IMR-90 (cell line): ENCODE measurements at regions not wholly inside any gene's neighbourhood (a gene's known extent, or its start where the extent isn't known, plus 50 kb on each side); places are given as distances from the start of the nearest gene placed in this dataset.

Source experiments
- ATAC-seq: fragments of 200-7000 bp; cut with Tn5 transposase; 2 replicates; pipeline ENCODE4 v1.9.1; 2020; ENCODE audit warnings: low read depth, mild to moderate bottlenecking, moderate library complexity
- BruUV-seq: library from RNA; stranded (reverse); fragments of 400-500 nt; replicated peaks from 2 replicates; lab custom pipeline; 2021; lab: Mats Ljungman, UMichigan
- CTCF ChIA-PET: fragments of 300-600 bp; formaldehyde crosslinking; extraction: SDS; loops from one replicate; lab custom pipeline; 2021; ENCODE audit warnings: antibody characterized with exemption; lab: Yijun Ruan, JAX
- POLR2A ChIA-PET: fragments of 300-600 bp; sonication (Branson Sonifier 250); formaldehyde crosslinking; loops from one replicate; lab custom pipeline; 2022; ENCODE audit warnings: antibody characterized with exemption; ENCODE audit not compliant: unreplicated experiment; lab: Charles Lee
- DNase-seq: peaks from one replicate; pipeline ENCODE4 v3.0.0; 2013
- H2AFZ ChIP-seq: replicated peaks from 2 replicates; pipeline ENCODE3; 2013; ENCODE audit warnings: low read length, mild to moderate bottlenecking; ENCODE audit not compliant: poor library complexity
- H2AK5ac ChIP-seq: 2 replicates; pipeline ENCODE4 v1.6.1; 2013; ENCODE audit warnings: low read depth, low read length, inconsistent platforms
- H2AK9ac ChIP-seq: replicated peaks from 2 replicates; pipeline ENCODE3; 2013; ENCODE audit warnings: mild to moderate bottlenecking, low read depth, low read length, moderate library complexity; ENCODE audit not compliant: poor library complexity
- H2BK120ac ChIP-seq: 2 replicates; pipeline ENCODE4 v1.6.1; 2013; ENCODE audit warnings: low read depth, low read length, inconsistent platforms
- H2BK15ac ChIP-seq: 3 replicates; pipeline ENCODE4 v1.6.1; 2013; ENCODE audit warnings: low read depth, low read length, inconsistent platforms
- H2BK20ac ChIP-seq: 2 replicates; pipeline ENCODE4 v1.6.1; 2013; ENCODE audit warnings: low read depth, mild to moderate bottlenecking, inconsistent platforms, low read length, moderate library complexity
- H2BK5ac ChIP-seq: 2 replicates; pipeline ENCODE4 v1.6.1; 2013; ENCODE audit warnings: mild to moderate bottlenecking, low read depth, low read length, inconsistent platforms; ENCODE audit not compliant: poor library complexity, severe bottlenecking
- H3K14ac ChIP-seq: replicated peaks from 2 replicates; pipeline ENCODE4 v1.6.1; 2013; ENCODE audit warnings: low read depth, low read length, inconsistent platforms
- H3K18ac ChIP-seq: 2 replicates; pipeline ENCODE4 v1.6.1; 2013; ENCODE audit warnings: low read depth, low read length, control low read depth
- H3K23ac ChIP-seq: 2 replicates; pipeline ENCODE4 v1.6.1; 2013; ENCODE audit warnings: low read depth, low read length, inconsistent platforms
- H3K27ac ChIP-seq: 2 replicates; pipeline ENCODE4 v1.5.1; 2013; ENCODE audit warnings: mild to moderate bottlenecking, control low read depth, low read length; ENCODE audit not compliant: insufficient read depth
- H3K27me3 ChIP-seq: 2 replicates; pipeline ENCODE4 v1.6.1; 2013; ENCODE audit warnings: low read length; ENCODE audit not compliant: control insufficient read depth, insufficient read depth
- H3K36me3 ChIP-seq: 2 replicates; pipeline ENCODE4 v1.6.1; 2013; ENCODE audit warnings: low read length, mixed read lengths; ENCODE audit not compliant: control insufficient read depth, insufficient read depth
- H3K4ac ChIP-seq: 2 replicates; pipeline ENCODE4 v1.6.1; 2013; ENCODE audit warnings: low read depth, low read length, inconsistent platforms
- H3K4me1 ChIP-seq: 2 replicates; pipeline ENCODE4 v1.6.1; 2013; ENCODE audit warnings: low read length, mixed read lengths; ENCODE audit not compliant: control insufficient read depth, insufficient read depth
- H3K4me2 ChIP-seq: 2 replicates; pipeline ENCODE4 v1.6.1; 2013; ENCODE audit warnings: low read depth, mild to moderate bottlenecking, control low read depth, low read length, moderate library complexity
- H3K4me3 ChIP-seq: 2 replicates; pipeline ENCODE4 v1.5.1; 2013; ENCODE audit warnings: low read depth, mild to moderate bottlenecking, control low read depth, low read length, moderate library complexity; ENCODE audit not compliant: insufficient read depth
- H3K56ac ChIP-seq: 2 replicates; pipeline ENCODE4 v1.6.1; 2013; ENCODE audit warnings: low read length, inconsistent platforms; ENCODE audit not compliant: insufficient read depth; ENCODE audit errors: extremely low read depth
- H3K79me1 ChIP-seq, 2 experiments: 2 replicates each; pipeline ENCODE4 v1.6.1; 2013; ENCODE audit warnings: low read length in 2 of 2, inconsistent platforms in 1 of 2, low read depth in 1 of 2
- H3K9ac ChIP-seq: 2 replicates; pipeline ENCODE4 v1.6.1; 2013; ENCODE audit warnings: low read depth, low read length, control low read depth
- H3K9me1 ChIP-seq: 2 replicates; pipeline ENCODE4 v1.6.1; 2013; ENCODE audit warnings: low read length, inconsistent platforms; ENCODE audit not compliant: insufficient read depth
- H3K9me3 ChIP-seq: 2 replicates; pipeline ENCODE4 v1.6.1; 2013; ENCODE audit warnings: low read length; ENCODE audit not compliant: control insufficient read depth, insufficient read depth
- H4K20me1 ChIP-seq: 2 replicates; pipeline ENCODE4 v1.6.1; 2013; ENCODE audit warnings: low read length, inconsistent platforms; ENCODE audit not compliant: insufficient read depth
- H4K5ac ChIP-seq: 2 replicates; pipeline ENCODE4 v1.6.1; 2013; ENCODE audit warnings: mild to moderate bottlenecking, low read depth, low read length, control low read depth
- H4K8ac ChIP-seq, 2 experiments: 2 replicates each; pipeline ENCODE4 v1.6.1; 2013; ENCODE audit warnings: low read depth in 2 of 2, low read length in 2 of 2, control low read depth in 1 of 2, inconsistent platforms in 1 of 2
- H4K91ac ChIP-seq: 2 replicates; pipeline ENCODE4 v1.6.1; 2013; ENCODE audit warnings: low read depth, low read length, inconsistent platforms; ENCODE audit not compliant: insufficient read depth
- FOS ChIP-seq: fragments of 150-350 bp; IDR thresholded peaks from 2 replicates; pipeline ENCODE4 v1.6.1; 2016; ENCODE audit warnings: low read depth, low read length
- MAFK ChIP-seq: IDR thresholded peaks from 2 replicates; pipeline ENCODE4 v1.6.1; 2012; ENCODE audit warnings: low read depth, low read length, improper control_type of control experiment
- MXI1 ChIP-seq: IDR thresholded peaks from 2 replicates; pipeline ENCODE4 v1.6.1; 2012; ENCODE audit warnings: low read depth, mild to moderate bottlenecking, low read length, moderate library complexity, borderline replicate concordance
- SMC3 ChIP-seq: fragments of 150-350 bp; IDR thresholded peaks from 2 replicates; pipeline ENCODE4 v1.6.1; 2016; ENCODE audit warnings: low read depth, mild to moderate bottlenecking, antibody characterized with exemption, low read length, moderate library complexity
- USF2 ChIP-seq: fragments of 150-350 bp; IDR thresholded peaks from 2 replicates; pipeline ENCODE4 v1.6.1; 2017; ENCODE audit warnings: mild to moderate bottlenecking, antibody characterized with exemption, low read length, low read depth
- WGBS, 2 experiments: methylation state at CpG; one replicate each; pipeline versions ENCODE4 v1.1.5 to v1.1.7; 2013; ENCODE audit warnings: missing lambda C conversion rate in 2 of 2; ENCODE audit not compliant: insufficient read length in 1 of 2; ENCODE audit errors: extremely low coverage in 2 of 2; 5-methylcytosine and 5-hydroxymethylcytosine counted together
- dilution Hi-C: fragments of 300-500 bp; cut with HindIII; formaldehyde crosslinking; loops from one replicate; pipeline ENCODE4 v1.14.3; 2018; ENCODE audit warnings: low sequenced_read_pairs; ENCODE audit not compliant: unreplicated experiment
- in situ Hi-C: fragments of 300-500 bp; cut with MboI; formaldehyde crosslinking; loops from 3 replicates; pipeline ENCODE4 v1.14.3; 2019; ENCODE audit warnings: low sequenced_read_pairs, inconsistent platforms, mixed read lengths
- intact Hi-C: fragments of 100-400 bp; cut with micrococcal nuclease; formaldehyde crosslinking; loops from 2 replicates; pipeline ENCODE4 v1.10.0; 2022
- TF ChIP-seq, protein P1 (sequence below): fragments of 150-350 bp; IDR thresholded peaks from 2 replicates; pipeline ENCODE4 v1.6.1; 2016; ENCODE audit warnings: low read depth, mild to moderate bottlenecking, low read length, moderate library complexity, borderline replicate concordance
- TF ChIP-seq, protein P2 (sequence below): conservative IDR thresholded peaks from 2 replicates; pipeline ENCODE4 v1.5.1; 2012; ENCODE audit warnings: mild to moderate bottlenecking, low read depth, low read length, improper control_type of control experiment

- Histone ChIP-seq H3K9me1 (0 out of 2 replicates have a peak, but pooled peaks cover 4% of the 10 kb centered on the region), H3K23ac (no peak overlapping the region), H2AK9ac (no peak overlapping the region), H4K91ac (no peak overlapping the region), H3K27ac (no peak overlapping the region), H3K18ac (no peak overlapping the region), H2AFZ (no peak overlapping the region), H3K36me3 (no peaks in the 10 kb centered on the region), H2BK15ac (no peak overlapping the region), H2AK5ac (no peak overlapping the region), H3K9me3 (no peaks in the 10 kb centered on the region), H3K4me2 (no peak overlapping the region), H2BK120ac (no peak overlapping the region), H3K27me3 (no peaks in the 10 kb centered on the region), H3K9ac (no peak overlapping the region), H3K4ac (no peak overlapping the region), H3K4me1 (peaks cover 3% of the 10 kb centered on the region; the same call in 1 of the 2 replicates), H3K14ac (no peak overlapping the region), H4K5ac (no peak overlapping the region), H2BK20ac (no peak overlapping the region), H4K8ac (no peak overlapping the region), H3K79me1 (no peaks in the 10 kb centered on the region), H4K20me1 (no peaks in the 10 kb centered on the region), H2BK5ac (no peak overlapping the region), H3K4me3 (no peak overlapping the region), H3K56ac (no peak overlapping the region)
- ChIA-PET POLR2A (no interaction called here), CTCF (no interaction called here)
- intact Hi-C loops: no loop called here
- BruUV-seq: no TSS peak
- dilution Hi-C loops: no loop called here
- DNase-seq (no peak), ATAC-seq (no peak)
- TF ChIP-seq, protein P1, sequence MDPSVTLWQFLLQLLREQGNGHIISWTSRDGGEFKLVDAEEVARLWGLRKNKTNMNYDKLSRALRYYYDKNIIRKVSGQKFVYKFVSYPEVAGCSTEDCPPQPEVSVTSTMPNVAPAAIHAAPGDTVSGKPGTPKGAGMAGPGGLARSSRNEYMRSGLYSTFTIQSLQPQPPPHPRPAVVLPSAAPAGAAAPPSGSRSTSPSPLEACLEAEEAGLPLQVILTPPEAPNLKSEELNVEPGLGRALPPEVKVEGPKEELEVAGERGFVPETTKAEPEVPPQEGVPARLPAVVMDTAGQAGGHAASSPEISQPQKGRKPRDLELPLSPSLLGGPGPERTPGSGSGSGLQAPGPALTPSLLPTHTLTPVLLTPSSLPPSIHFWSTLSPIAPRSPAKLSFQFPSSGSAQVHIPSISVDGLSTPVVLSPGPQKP: no peak
- TF ChIP-seq, protein P2, sequence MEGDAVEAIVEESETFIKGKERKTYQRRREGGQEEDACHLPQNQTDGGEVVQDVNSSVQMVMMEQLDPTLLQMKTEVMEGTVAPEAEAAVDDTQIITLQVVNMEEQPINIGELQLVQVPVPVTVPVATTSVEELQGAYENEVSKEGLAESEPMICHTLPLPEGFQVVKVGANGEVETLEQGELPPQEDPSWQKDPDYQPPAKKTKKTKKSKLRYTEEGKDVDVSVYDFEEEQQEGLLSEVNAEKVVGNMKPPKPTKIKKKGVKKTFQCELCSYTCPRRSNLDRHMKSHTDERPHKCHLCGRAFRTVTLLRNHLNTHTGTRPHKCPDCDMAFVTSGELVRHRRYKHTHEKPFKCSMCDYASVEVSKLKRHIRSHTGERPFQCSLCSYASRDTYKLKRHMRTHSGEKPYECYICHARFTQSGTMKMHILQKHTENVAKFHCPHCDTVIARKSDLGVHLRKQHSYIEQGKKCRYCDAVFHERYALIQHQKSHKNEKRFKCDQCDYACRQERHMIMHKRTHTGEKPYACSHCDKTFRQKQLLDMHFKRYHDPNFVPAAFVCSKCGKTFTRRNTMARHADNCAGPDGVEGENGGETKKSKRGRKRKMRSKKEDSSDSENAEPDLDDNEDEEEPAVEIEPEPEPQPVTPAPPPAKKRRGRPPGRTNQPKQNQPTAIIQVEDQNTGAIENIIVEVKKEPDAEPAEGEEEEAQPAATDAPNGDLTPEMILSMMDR: no peak
- TF ChIP-seq MAFK (no peak), SMC3 (no peak), USF2 (no peak), FOS (no peak), MXI1 (no peak)
- in situ Hi-C loops: loop anchor here (25.0 kb wide), 1 partner anchor 320 kb away; no protein-coding TSS in a partner anchor
- WGBS, 2 experiments: no CpG with 5 or more reads among the region's 3 CpGs
These were observed 216.8 kb upstream of the RFX3 start for GRCh38 chr9:3742586-3742985.
